Renal cortical epithelial cell (primary cell): ENCODE measurements at regions not wholly inside any gene's neighbourhood (a gene's known extent, or its start where the extent isn't known, plus 50 kb on each side); places are given as distances from the start of the nearest gene placed in this dataset.
"Not testable (repeated sequence)": the region's sequence is repeated elsewhere in the genome, so short reads cannot be mapped to it uniquely, and the experiment has no call there.

Experiments
- DNase-seq: peaks from one replicate; pipeline ENCODE4 v3.0.0-alpha.2; 2011; ENCODE audit warnings: low read depth

- no peak for DNase-seq
Observed at GRCh38 chr7:113306302-113306701, 187.9 kb upstream of the SMIM30 start.

DNA sequence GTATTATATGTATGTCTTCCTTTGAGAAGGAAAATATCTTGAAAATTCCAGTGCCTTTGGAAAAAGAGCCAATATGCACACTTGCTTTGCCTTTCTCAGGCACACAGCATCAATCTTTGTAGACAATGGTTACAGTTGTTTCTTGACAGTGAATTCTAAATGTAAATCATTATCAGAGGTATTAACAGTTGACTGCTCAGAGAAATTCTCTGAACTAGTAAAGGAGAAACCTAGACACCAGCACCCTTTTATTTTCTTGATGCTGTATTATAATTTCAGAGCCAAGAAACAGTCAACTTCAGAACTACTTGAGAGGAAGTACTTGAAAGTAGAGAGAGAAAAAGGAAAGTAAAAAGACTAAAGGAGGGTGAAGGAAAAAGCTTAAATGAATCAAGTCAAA is 185.8 kb upstream of the SMIM30 start:
- DNase-seq = no peak

- DNase-seq = not testable (repeated sequence)
Observed at GRCh38 chr7:113303388-113303787, 185.0 kb upstream of the SMIM30 start.

GRCh38 chr7:113301983-113302382 is 183.6 kb upstream of the SMIM30 start:
- DNase-seq = no peak

DNA sequence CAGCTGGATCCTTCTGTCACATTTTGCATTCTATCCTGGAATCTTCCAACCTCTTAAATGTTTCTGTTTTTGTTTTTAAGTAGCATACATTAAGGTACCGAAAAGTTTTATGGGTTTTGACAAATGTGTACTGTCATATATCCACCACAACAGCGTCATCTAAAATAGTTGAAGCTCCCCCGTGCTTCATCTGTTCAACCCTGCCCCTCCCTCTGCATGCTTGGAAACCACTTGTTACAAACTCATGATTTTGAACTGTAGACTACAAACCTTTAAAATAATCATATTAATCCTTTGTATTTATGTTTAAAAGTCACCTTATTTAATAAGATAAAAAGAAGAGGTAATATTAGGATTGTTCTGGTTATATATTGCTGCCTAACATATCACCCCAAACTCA is 182.8 kb upstream of the SMIM30 start:
- no peak for DNase-seq

- DNase-seq = no peak
Observed at GRCh38 chr7:113299748-113300147, 181.4 kb upstream of the SMIM30 start.

- no peak for DNase-seq
Observed at GRCh38 chr7:113298501-113298900, 180.1 kb upstream of the SMIM30 start.

DNA sequence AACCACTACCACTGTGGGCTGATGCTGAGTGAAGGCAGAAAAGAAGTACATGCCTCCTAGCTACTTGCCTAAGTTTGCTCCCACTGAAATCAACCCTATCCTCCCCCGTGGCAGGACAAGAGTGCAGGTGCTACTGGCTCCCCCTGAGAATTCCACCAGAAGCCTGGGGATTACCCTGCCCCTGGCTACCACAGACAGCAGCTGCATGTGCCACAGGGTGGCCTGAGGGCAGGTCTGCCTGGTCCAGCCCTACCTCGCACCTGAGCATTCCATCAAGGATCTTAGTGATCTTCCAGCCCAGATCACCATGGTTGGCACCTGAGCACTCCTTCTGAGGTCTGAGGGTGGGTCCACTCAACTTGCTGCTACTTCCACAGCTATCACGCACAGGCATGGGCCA is 176.4 kb upstream of the SMIM30 start:
- no peak for DNase-seq

- no peak for DNase-seq
Observed at GRCh38 chr7:113292105-113292504, 173.8 kb upstream of the SMIM30 start.

- no peak for DNase-seq
Observed at GRCh38 chr7:113291058-113291457, 172.7 kb upstream of the SMIM30 start.

- peak; percentile 34 for DNase-seq
Observed at GRCh38 chr7:113289140-113289740, 170.9 kb upstream of the SMIM30 start.

- peak; percentile 4 for DNase-seq
Observed at GRCh38 chr7:113285411-113285810, 167.1 kb upstream of the SMIM30 start.

DNA sequence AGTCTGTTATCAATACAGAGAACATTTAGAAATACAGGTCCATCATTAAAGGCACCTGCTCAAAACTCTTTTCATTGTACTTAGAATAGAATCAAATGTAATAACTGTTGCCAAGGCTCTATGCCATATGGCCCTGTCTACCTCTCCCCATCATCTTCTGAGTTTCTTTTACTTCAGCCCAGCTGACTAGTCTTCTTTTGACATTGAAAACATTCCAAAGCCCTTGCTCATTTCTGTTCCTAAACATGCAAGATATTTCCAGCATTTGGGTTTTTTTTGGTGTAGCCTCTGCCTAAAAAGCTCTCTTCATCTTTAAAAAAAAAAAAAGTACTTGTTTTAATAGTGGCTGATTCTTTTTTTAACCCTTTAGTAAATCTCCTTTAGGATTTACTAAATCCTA is 165.5 kb upstream of the SMIM30 start:
- no peak for DNase-seq

- no peak for DNase-seq
Observed at GRCh38 chr7:113282875-113283274, 164.5 kb upstream of the SMIM30 start.

- no peak for DNase-seq
Observed at GRCh38 chr7:113281223-113281622, 162.9 kb upstream of the SMIM30 start.

DNA sequence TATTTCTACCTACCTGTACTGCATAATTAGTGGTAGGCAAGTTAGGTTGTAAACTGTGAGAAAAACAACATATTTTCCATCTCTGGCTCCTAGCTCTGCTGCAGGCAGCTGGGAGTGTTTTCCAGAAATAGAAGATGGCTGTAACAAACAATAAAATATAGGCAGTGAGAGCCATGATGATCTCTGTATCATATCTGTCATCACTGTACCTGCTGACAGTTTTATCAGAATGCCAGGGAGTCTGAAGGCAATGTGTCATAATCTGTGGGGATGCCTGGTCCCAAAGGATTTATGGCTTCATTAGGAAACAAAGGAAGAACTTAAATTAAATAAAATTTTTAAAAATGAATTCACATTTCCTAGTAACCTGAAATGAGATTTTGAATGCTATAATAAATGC is 160.9 kb upstream of the SMIM30 start:
- DNase-seq = no peak

GRCh38 chr7:113270790-113271189 is 152.4 kb upstream of the SMIM30 start:
- no peak for DNase-seq

DNA sequence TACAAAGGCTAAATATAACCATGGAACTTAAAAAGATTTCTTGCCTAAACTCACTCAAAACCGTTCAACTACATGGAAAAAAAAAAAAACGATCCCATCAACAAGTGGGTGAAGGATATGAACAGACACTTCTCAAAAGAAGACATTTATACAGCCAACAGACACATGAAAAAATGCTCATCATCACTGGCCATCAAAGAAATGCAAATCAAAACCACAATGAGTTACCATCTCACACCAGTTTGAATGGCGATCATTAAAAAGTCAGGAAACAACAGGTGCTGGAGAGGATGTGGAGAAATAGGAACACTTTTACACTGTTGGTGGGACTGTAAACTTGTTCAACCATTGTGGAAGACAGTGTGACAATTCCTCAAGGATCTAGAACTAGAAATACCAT is 151.2 kb upstream of the SMIM30 start:
- not testable (repeated sequence) for DNase-seq

DNA sequence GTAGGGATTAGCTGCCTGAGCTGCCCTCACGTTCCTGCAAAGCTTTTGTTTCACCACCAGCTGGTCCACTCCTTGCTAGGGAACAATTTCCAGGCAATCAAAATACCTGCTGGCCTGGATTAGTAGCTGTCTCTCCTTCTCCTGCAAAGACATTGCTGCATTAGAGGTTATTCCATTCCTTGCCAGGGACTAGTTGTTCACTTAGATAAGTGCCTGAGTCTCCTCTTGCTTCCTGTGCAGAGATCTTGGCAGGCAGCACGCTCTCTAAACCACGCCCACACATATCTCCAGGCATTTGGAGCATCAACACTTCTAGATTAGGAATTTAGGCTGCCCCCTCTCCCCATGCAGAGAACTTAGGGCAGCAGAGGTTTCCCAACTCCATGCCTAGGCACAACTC is 150.4 kb upstream of the SMIM30 start:
- no peak for DNase-seq

GRCh38 chr7:113267885-113268284 is 149.5 kb upstream of the SMIM30 start:
- DNase-seq = no peak

DNA sequence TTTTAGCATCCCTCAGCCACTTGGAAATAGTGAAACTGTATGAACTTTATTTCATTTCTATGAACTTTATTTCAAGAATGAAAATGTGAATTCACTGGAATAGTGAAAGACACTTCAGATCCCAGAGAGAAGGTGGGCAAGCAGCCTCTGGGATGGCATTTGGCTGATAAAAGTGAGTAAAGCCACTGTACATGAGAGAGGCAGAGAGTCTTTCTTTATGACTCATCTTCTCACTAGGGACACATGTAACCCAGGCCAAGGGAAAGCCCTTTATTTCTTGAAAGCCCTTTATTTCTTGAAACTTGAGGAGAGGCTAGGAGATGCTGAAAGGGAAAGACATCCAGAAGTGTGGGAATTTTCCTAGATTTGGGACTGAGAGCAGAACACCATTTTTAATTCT is 148.9 kb upstream of the SMIM30 start:
- no peak for DNase-seq

GRCh38 chr7:113263749-113264148 is 145.4 kb upstream of the SMIM30 start:
- DNase-seq = no peak

DNA sequence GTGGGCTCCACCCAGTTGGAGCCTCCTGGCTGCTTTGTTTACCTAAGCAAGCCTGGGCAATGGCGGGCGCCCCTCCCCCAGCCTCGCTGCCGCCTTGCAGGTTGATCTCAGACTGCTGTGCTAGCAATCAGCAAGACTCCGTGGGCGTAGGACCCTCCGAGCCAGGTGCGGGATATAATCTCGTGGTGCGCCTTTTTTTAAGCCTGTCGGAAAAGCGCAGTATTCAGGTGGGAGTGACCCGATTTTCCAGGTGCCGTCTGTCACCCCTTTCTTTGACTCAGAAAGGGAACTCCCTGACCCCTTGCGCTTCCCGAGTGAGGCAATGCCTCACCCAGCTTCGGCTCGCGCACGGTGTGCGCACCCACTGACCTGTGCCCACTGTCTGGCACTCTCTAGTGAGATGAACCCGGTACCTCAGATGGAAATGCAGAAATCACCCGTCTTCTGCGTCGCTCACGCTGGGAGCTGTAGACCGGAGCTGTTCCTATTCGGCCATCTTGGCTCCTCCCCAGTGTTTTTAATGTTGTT is 144.9 kb upstream of the SMIM30 start:
- not testable (repeated sequence) for DNase-seq

DNA sequence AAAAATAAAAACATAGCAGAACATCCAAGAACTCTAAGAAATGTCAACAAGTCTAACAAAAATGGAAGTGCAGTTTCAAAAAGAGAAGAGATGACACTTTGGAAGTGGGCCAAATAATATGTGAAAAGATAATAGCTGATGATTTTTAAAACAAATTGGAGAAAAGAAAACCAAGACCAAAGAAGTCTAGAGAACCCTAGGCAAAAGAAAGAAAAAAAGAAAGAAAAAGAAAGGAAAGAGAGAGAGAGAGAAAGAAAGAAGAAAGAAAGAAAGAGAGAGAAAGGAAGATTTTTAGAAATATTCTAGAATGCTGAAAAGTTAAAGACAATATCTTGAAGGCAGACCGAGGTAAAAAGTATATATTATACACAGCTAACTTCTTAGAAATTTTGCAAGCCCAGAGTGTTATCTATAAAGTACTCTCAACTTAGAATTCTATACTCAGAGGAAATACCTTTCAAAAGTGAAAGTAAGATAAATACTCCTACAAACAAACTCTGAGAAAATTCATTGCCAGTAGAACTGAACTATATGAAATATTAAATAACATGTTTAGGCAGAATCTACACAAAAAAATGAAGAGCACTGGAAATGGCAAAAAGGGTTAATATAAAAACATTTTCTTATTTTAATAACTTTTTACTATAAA is 138.7 kb upstream of the SMIM30 start:
- DNase-seq = no peak
